ENCODE measurements at regions not wholly inside any gene's neighbourhood (a gene's known extent, or its start where the extent isn't known, plus 50 kb on each side); places are given as distances from the start of the nearest gene placed in this dataset.
A peak's percentile ranks its signal among the peaks of the same experiment; 100 is the strongest.

GRCh38 chr13:40124633-40125015 is 469.2 kb downstream of the COG6 start:
- no peak for DNase-seq

DNA sequence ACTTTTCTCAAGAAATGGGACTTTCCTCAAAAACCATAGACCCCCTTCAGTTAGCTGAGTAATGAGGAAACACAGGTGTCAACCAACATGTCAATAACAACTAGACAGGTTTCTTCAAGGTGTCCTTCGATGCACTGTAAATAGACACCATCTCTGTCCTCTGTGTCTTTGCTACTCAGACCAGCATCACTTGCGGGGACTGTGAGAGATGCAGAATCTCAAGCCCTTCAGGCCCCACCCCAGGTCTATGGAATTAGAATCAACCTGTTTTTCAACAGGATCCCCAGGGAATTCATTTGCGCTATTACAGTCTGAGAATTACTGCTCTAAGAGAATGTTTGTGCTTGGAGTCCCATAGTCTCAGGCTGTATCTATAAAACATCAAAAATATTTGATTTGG is 469.9 kb downstream of the COG6 start:
- DNase-seq: no peak

DNA sequence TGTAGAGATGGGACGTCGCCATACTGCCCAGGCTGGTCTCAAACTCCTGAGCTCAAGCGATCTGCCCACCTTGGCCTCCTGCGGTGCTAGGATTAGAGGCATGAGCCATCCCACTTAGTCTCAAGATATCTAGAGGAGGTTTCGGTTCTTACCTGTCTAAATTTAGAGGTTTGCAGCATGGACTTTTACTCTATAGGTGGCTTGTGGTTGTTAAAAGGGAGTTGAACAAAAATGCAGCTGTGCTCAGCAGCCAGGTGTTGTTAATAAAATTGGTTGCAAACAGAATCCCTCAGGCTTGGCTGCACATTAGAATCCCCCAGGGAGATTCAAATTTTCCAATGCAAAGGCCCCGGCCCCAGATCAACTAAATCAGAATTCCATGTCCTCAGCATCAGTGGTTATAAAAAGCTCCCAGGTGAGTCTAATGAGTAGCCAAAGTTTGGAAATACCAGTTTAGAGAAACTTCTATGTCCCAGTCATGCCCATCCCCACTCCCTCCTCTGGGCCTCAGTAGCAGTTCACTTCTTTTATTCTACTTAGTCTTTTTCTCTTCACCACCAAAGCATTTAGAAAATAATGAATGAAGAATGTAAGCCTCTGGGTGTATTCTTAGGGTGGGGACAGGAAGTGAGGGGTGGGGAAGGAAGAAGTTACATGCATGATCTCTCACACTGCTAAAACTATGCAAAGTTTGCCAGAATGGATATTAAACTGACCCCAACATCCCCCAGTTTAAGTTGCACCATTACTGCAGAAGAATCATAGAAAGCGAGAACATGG is 471.0 kb downstream of the COG6 start:
- DNase-seq: no peak

DNA sequence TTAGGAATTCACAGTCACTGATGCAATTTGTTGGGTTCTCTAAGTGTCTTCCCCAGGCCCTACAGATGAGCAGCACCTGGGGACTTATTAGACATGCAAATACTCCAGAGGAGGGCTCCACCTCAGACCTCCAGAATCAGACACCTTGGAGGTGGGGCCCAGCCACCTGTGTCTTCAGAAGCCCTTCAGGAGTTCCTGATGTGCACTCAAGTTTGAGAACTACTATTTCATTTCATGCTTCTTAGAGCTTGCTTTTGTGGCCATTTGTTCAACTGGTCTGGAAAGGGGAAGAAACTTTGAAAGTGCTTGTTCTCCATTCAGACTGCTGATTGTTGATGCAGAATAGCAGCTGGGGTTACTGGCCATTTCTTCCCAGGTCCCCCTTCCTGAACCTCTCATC is 472.0 kb downstream of the COG6 start:
- no peak for DNase-seq

DNA sequence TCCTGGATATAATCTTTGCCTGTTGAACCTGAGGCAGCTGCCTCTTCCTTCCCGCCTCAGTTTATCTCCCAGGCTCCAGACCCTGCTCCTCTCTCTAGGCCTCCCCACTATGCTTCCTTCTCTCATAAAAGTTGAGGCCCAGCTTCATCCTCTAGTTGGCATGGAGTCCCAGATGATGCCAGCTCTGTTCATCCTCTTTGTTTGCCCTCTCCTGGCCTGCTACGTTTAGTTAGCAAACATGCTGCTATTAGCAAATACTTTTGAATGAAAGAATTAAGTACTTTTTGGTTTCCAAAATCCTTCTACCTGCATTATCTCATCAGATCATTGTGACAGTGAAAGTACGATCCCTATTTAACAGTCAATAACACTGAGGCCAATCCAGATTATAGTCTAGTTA is 472.5 kb downstream of the COG6 start:
- no peak for DNase-seq

DNA sequence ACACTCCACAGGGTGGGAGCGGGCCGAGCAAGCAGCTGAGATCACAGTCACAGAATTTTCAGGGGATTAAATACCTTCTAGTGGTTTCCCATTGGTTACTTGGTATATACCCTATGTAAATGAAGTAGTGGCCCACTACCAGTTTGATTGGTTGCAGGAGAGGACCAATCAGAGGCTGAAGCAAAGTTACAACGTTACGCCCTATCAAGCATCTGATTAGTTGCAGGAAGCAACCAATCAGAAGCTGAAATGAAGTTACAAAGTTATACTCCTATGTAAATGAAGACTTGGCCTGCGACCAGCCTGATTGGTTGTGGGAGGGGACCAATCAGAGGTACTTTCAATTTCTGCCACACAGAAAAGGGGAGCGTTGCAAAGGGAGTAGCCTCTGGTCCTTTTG is 474.0 kb downstream of the COG6 start:
- no peak for DNase-seq

GRCh38 chr13:40130871-40131636 is 475.6 kb downstream of the COG6 start:
- no peak for DNase-seq

DNA sequence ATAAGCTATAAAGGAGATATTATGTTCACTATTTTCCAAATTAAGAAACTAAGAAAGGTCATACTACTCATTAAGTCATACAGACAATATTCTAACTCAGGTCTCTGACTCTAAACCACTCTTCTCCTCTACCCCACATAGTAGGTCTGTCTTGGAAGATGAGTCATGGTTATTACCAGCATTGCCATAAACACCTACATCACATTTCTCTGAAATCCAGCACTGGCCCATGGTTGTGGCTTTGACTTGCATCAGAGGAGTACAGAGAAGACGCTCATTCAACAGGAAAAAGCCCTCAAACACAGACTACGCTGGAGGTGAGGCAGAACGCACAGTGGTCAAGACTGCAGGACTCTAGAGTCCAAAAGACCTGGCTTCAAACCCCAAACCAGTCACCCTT is 476.8 kb downstream of the COG6 start:
- DNase-seq: no peak

DNA sequence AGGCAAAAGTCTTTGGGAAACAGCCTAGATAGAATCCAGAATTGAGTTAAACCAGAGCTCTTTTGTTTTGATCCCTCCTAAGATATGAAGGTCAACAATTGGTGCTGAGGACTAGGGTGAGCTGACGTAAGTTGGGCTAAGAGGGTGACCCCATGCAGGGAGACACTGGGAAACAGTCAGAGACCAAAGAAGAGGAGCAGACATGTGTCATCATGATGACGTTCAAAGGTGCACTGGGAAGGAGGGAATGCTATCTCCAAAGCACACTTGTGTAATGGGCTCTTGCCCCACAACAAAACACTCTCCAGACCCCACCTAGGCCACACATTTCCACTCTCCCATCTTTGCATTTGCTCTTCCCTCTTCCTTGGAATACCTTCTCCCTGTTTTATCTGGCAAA is 481.4 kb downstream of the COG6 start:
- DNase-seq: no peak

GRCh38 chr13:40137400-40137799 is 481.9 kb downstream of the COG6 start:
- DNase-seq: no peak

GRCh38 chr13:40139896-40140520 is 484.5 kb downstream of the COG6 start:
- no peak for DNase-seq

DNA sequence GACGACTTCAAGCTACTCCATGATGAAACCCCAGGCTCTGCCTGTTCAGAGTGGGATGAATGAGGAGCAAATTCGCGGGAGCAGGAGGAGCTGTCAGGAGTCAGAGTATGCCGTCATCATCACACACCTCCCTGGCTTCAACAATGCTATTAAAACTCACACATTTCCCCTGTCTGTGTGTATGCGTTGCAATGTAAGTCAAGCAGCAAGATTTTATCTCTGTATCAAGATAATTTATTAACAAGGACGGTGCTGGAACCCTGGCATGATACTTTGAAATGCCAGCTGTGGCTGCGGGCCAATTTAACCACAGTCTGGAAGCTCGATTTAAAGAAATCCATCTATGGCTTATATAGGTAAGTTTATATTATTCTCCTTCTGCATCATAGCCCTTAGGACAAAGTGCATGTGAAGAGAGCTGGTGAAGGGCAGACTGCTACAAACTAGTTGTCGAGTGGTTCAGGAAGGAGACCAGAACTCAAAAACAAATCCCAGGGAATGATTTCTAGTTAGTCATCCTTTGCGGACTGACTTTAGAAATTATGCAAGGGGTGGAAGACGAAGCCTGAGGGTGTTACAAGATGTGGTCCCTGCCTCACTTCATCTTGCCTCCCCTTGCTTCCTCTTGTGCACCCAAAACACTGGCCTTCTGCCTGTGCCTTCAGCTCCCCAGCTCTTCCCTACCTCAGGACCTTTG is 486.5 kb downstream of the COG6 start:
- DNase-seq: no peak

- no peak for DNase-seq
Observed at GRCh38 chr13:40143106-40143505, 487.6 kb downstream of the COG6 start.

DNA sequence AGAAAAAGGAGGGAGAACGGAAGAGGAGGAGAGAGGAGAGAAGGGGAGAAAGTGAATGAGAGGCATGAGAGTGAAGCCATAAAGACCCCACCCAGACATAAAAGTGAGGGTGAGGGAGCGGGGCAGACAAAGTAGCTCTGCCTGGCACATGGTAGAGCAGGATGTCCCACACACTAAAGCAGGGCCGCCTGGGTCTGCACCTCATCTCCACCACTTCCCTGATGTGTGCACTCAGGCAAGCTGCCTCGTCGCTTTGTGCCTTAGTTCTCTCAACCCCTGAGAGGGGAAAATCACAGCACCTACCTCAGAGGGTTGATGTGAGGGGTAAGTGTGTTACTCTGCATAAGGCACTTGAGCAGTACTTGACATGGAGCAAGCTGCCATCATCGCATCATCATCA is 488.1 kb downstream of the COG6 start:
- DNase-seq: no peak

- DNase-seq: no peak
Observed at GRCh38 chr13:40145139-40145538, 489.7 kb downstream of the COG6 start.

- DNase-seq: no peak
Observed at GRCh38 chr13:40146063-40146462, 490.6 kb downstream of the COG6 start.

DNA sequence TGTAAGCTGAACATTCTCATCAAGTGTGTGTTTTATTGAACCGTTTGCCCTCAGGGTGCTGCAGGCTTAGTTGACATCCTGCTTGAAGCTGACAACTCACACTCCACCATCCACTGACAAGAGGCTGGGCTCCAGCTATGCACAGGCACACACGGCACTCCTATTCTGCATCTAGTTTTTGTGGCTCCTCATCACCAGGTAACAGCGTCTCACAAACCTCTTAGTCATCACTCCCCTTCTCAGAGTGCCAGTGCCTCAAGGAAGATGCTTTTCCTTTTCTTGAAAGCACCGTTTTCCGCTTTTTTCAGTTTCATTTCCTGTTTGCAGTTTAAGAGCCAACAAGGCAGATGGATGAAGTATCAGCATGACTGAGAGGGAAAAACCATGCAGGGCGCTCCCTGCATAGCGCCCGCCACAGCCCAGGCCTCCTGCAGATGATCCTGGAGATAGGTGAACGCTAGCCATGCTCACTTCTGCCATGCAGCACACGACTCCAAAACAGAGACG is 491.2 kb downstream of the COG6 start:
- no peak for DNase-seq

GRCh38 chr13:40148101-40148500 is 492.6 kb downstream of the COG6 start:
- peak; percentile 20 for DNase-seq

GRCh38 chr13:40148742-40149141 is 493.3 kb downstream of the COG6 start:
- DNase-seq: no peak

DNA sequence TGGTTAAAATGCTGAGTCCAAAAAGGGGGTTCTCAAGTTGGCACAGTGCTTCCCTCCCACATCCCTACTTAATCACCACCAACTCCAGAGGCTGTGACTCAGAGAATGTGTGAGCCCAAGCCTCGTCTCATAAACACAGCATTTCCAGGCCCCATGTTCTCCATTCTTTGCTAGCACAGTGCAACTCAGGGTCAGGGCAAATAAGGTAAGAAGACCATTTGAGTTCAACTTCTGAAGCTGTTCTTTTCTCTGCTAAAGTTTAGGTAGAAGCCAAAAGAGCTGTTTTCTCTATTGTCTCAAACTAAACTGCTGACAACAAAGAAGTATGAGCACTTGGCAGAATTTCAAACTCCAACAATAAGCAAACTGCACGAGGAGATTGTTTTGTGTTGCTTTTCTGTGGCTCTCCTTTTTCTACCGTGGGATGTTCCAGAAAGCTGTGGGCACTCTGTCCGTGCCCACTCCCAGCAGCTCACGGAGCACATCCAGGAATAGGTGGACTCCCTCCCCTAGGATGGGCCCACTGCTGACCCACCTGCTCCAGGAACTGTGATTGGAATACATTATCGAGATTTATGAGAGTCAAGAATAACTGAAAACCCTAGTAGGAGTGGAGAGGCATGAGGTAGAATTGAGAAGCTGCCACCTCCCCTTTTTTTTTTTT is 494.3 kb downstream of the COG6 start:
- no peak for DNase-seq

GRCh38 chr13:40151673-40152072 is 496.2 kb downstream of the COG6 start:
- no peak for DNase-seq

DNA sequence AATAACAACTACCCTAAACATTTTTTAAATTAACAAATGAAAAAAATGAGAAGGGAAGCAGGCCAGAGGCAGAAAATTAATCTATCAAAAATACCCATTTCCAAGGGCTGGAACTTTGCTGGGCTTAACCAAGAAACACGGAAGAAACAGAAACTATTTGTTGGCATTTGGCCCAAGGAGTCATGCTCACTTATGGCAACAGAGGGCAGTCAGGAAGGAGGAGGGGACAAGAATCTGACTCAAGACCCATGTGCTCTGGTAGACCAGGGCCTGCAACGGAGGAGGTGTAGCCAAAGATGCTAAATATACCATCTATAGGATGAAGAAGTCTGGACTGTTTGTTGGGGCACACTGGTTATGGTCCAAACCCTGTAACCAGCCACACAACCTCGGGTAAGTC is 496.7 kb downstream of the COG6 start:
- no peak for DNase-seq

DNA sequence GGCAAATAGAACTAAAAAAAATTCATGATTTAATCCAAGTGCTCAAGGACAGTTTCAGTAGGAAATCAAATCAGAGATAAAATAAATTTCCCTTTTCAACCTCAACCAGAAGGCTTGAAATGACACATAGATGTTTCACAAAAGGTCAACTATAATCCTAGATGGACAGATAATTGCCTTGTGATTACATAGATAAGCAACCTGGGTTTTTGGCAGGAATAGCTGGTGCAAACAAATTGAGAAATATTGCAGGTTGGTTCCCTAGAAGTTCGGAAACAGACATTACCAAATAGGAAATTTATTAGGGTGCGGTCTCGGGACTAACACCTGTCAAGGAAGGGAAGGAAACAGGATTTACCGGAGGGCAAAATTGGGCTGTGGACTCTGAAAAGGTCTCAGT is 497.5 kb downstream of the COG6 start:
- no peak for DNase-seq

Measured in activated T-cell treated with anti-CD3 and anti-CD28 coated beads for 4 hours (primary cell).